Muscle layer of duodenum (tissue), 2 donors: ENCODE measurements at regions not wholly inside any gene's neighbourhood (a gene's known extent, or its start where the extent isn't known, plus 50 kb on each side); places are given as distances from the start of the nearest gene placed in this dataset.
"Not testable (repeated sequence)": the region's sequence is repeated elsewhere in the genome, so short reads cannot be mapped to it uniquely, and the experiment has no call there.

Experiments
- H3K27ac ChIP-seq: one replicate; pipeline ENCODE4 v1.7.0; 2013; ENCODE audit warnings: mild to moderate bottlenecking, low read length
- H3K27me3 ChIP-seq: one replicate; pipeline ENCODE4 v1.7.0; 2013; ENCODE audit warnings: low read depth, mild to moderate bottlenecking, control low read depth, low read length
- H3K36me3 ChIP-seq, 2 donors: one replicate each; pipeline ENCODE4 v1.7.0; 2013; ENCODE audit warnings: low read length in 2 of 2, control low read depth in 1 of 2, mild to moderate bottlenecking in 1 of 2; ENCODE audit not compliant: insufficient read depth in 2 of 2, control insufficient read depth in 1 of 2
- H3K4me1 ChIP-seq, 2 donors: one replicate each; pipeline ENCODE4 v1.7.0; 2013; ENCODE audit warnings: low read length in 2 of 2, mild to moderate bottlenecking in 2 of 2, control low read depth in 1 of 2, moderate library complexity in 1 of 2; ENCODE audit not compliant: insufficient read depth in 2 of 2, control insufficient read depth in 1 of 2
- H3K4me3 ChIP-seq, 2 donors: one replicate each; pipeline ENCODE4 v1.7.0; 2013; ENCODE audit warnings: low read length in 2 of 2, low read depth in 1 of 2, mild to moderate bottlenecking in 1 of 2
- H3K9me3 ChIP-seq, 2 donors: one replicate each; pipeline ENCODE4 v1.7.0; 2013; ENCODE audit warnings: low read length in 2 of 2, control low read depth in 1 of 2, mild to moderate bottlenecking in 1 of 2; ENCODE audit not compliant: control insufficient read depth in 1 of 2
- donor health status: healthy.

- not testable (repeated sequence) for H3K4me1 ChIP-seq, H3K27ac ChIP-seq, H3K4me3 ChIP-seq, H3K27me3 ChIP-seq, H3K36me3 ChIP-seq, H3K9me3 ChIP-seq
Observed at GRCh38 chr13:73520135-73520534, 461.3 kb downstream of the KLF5 start.

- H3K36me3 ChIP-seq = no peaks in the 10 kb centered on the region
- H3K27me3 ChIP-seq = no peaks in the 10 kb centered on the region
- H3K4me3 ChIP-seq = no peak overlapping the region
- H3K9me3 ChIP-seq = no peaks in the 10 kb centered on the region
- H3K27ac ChIP-seq = no peak overlapping the region
- H3K4me1 ChIP-seq = no peaks in the 10 kb centered on the region
Observed at GRCh38 chr13:73519396-73520116, 460.8 kb downstream of the KLF5 start.

- no peaks in the 10 kb centered on the region for H3K4me1 ChIP-seq
- no peaks in the 10 kb centered on the region for H3K36me3 ChIP-seq
- no peaks in the 10 kb centered on the region for H3K27me3 ChIP-seq
- no peak overlapping the region for H3K27ac ChIP-seq
- H3K4me3 ChIP-seq = no peak overlapping the region
- no peaks in the 10 kb centered on the region for H3K9me3 ChIP-seq
Observed at GRCh38 chr13:73517766-73518165, 459.0 kb downstream of the KLF5 start.

GRCh38 chr13:73516731-73517130, 457.9 kb downstream of the KLF5 start:
- Histone ChIP-seq H3K36me3 (no peaks in the 10 kb centered on the region), H3K27ac (no peak overlapping the region), H3K27me3 (no peaks in the 10 kb centered on the region), H3K4me1 (no peaks in the 10 kb centered on the region), H3K9me3 (no peaks in the 10 kb centered on the region), H3K4me3 (no peak overlapping the region)

GRCh38 chr13:73514208-73514607, 455.4 kb downstream of the KLF5 start:
- Histone ChIP-seq H3K4me1 (no peaks in the 10 kb centered on the region), H3K36me3 (no peaks in the 10 kb centered on the region), H3K9me3 (no peaks in the 10 kb centered on the region), H3K27me3 (no peaks in the 10 kb centered on the region), H3K4me3 (no peak overlapping the region), H3K27ac (no peak overlapping the region)

GRCh38 chr13:73513751-73514150, 454.9 kb downstream of the KLF5 start:
- Histone ChIP-seq H3K4me3 (no peak overlapping the region), H3K36me3 (no peaks in the 10 kb centered on the region), H3K9me3 (no peaks in the 10 kb centered on the region), H3K27me3 (no peaks in the 10 kb centered on the region), H3K4me1 (no peaks in the 10 kb centered on the region), H3K27ac (no peak overlapping the region)

- H3K4me1 ChIP-seq = no peaks in the 10 kb centered on the region
- H3K4me3 ChIP-seq = no peak overlapping the region
- H3K36me3 ChIP-seq = no peaks in the 10 kb centered on the region
- H3K9me3 ChIP-seq = no peaks in the 10 kb centered on the region
- no peak overlapping the region for H3K27ac ChIP-seq
- H3K27me3 ChIP-seq = no peaks in the 10 kb centered on the region
Observed at GRCh38 chr13:73508841-73509240, 450.0 kb downstream of the KLF5 start.

- H3K4me1 ChIP-seq = no peaks in the 10 kb centered on the region
- H3K27me3 ChIP-seq = no peaks in the 10 kb centered on the region
- H3K36me3 ChIP-seq = no peaks in the 10 kb centered on the region
- no peak overlapping the region for H3K27ac ChIP-seq
- H3K9me3 ChIP-seq = no peaks in the 10 kb centered on the region
- no peak overlapping the region for H3K4me3 ChIP-seq
Observed at GRCh38 chr13:73505376-73505890, 446.6 kb downstream of the KLF5 start.

- H3K4me1 ChIP-seq = no peaks in the 10 kb centered on the region
- H3K27me3 ChIP-seq = no peaks in the 10 kb centered on the region
- no peaks in the 10 kb centered on the region for H3K36me3 ChIP-seq
- H3K4me3 ChIP-seq = no peak overlapping the region
- H3K27ac ChIP-seq = no peak overlapping the region
- no peaks in the 10 kb centered on the region for H3K9me3 ChIP-seq
Observed at GRCh38 chr13:73499695-73500094, 440.9 kb downstream of the KLF5 start.

- Histone ChIP-seq H3K4me1 (no peaks in the 10 kb centered on the region), H3K36me3 (no peaks in the 10 kb centered on the region), H3K27ac (no peak overlapping the region), H3K27me3 (no peaks in the 10 kb centered on the region), H3K4me3 (no peak overlapping the region), H3K9me3 (no peaks in the 10 kb centered on the region)
Observed at GRCh38 chr13:73497430-73497829, 438.6 kb downstream of the KLF5 start.

- H3K27ac ChIP-seq = no peak overlapping the region
- H3K27me3 ChIP-seq = no peaks in the 10 kb centered on the region
- no peaks in the 10 kb centered on the region for H3K36me3 ChIP-seq
- H3K9me3 ChIP-seq = no peaks in the 10 kb centered on the region
- no peaks in the 10 kb centered on the region for H3K4me1 ChIP-seq
- no peak overlapping the region for H3K4me3 ChIP-seq
Observed at GRCh38 chr13:73496711-73497110, 437.9 kb downstream of the KLF5 start.

GRCh38 chr13:73492811-73493210, 434.0 kb downstream of the KLF5 start:
- no peaks in the 10 kb centered on the region for H3K27me3 ChIP-seq
- H3K36me3 ChIP-seq = no peaks in the 10 kb centered on the region
- H3K27ac ChIP-seq = no peak overlapping the region
- H3K9me3 ChIP-seq = no peaks in the 10 kb centered on the region
- no peaks in the 10 kb centered on the region for H3K4me1 ChIP-seq
- H3K4me3 ChIP-seq = no peak overlapping the region
